ENCODE measurements at regions not wholly inside any gene's neighbourhood (a gene's known extent, or its start where the extent isn't known, plus 50 kb on each side); places are given as distances from the start of the nearest gene placed in this dataset.

GRCh38 chr15:94587113-94587512 lies 355.8 kb downstream of the MCTP2 start:
- H3K4me2 ChIP-seq (ENCODE audit: extremely low read depth, insufficient read depth, low read length), result no peak overlapping the region
- no peaks in the 10 kb centered on the region for H4K20me1 ChIP-seq (ENCODE audit: control insufficient read depth, extremely low read depth, insufficient read depth, low read length)
- no peak overlapping the region for H3K27ac ChIP-seq (ENCODE audit: insufficient read depth, low read length)
- no peak overlapping the region for H2AFZ ChIP-seq (ENCODE audit: low read length)
- no peak overlapping the region for H3K9ac ChIP-seq (ENCODE audit: insufficient read depth, low read length)
- no peak for DNase-seq (ENCODE audit: low read depth in 2 of 2)
- H3K36me3 ChIP-seq (ENCODE audit: control insufficient read depth, insufficient read depth, low read length), result no peaks in the 10 kb centered on the region
- TF ChIP-seq CTCF (conservative IDR thresholded peaks at IDR 0.05 in 1 of 2, IDR thresholded peaks at IDR 0.05 in 1 of 2; ENCODE audit: low read depth in 1 of 2, low read length in 2 of 2), result no peak
- no peak for TF ChIP-seq EZH2 (IDR thresholded peaks at IDR 0.05; ENCODE audit: low read length, missing control alignments)
- no peaks in the 10 kb centered on the region for H3K4me1 ChIP-seq (ENCODE audit: control insufficient read depth, extremely low read depth, insufficient read depth, low read length)
- H3K27me3 ChIP-seq (ENCODE audit: control insufficient read depth, insufficient read depth, low read length), result no peaks in the 10 kb centered on the region
- H3K4me3 ChIP-seq (replicated peaks in 1 of 4; ENCODE audit: control extremely low read depth in 1 of 4, insufficient read depth in 1 of 4, low read depth in 3 of 4, low read length in 4 of 4), result no peak overlapping the region
- H3K9me3 ChIP-seq (ENCODE audit: control insufficient read depth, insufficient read depth, low read depth, low read length), result no peaks in the 10 kb centered on the region
- no peaks in the 10 kb centered on the region for H3K79me2 ChIP-seq (ENCODE audit: control insufficient read depth, insufficient read depth, low read length)

DNA sequence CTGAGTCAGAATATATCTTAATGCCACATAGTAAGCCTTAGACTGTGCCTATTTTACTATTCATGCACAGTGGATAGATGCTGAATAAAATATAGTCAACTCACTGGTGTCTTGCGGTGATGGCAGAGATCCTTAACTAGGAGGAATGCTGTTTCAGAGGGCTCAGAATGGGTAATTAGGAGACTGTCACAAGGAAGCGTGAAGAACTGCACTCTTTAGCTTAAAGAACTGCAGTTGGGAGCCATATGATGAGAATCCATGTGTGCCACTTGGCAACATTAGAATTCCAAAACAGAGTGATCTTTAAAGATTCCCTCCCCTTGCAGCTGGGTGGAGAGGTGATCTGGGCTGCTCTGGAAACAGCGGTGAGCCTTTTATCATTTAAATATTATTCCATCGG lies 357.6 kb downstream of the MCTP2 start:
- H3K27ac ChIP-seq (ENCODE audit: insufficient read depth, low read length), result no peak overlapping the region
- no peaks in the 10 kb centered on the region for H3K4me1 ChIP-seq (ENCODE audit: control insufficient read depth, extremely low read depth, insufficient read depth, low read length)
- H4K20me1 ChIP-seq (ENCODE audit: control insufficient read depth, extremely low read depth, insufficient read depth, low read length), result no peaks in the 10 kb centered on the region
- no peak overlapping the region for H3K9ac ChIP-seq (ENCODE audit: insufficient read depth, low read length)
- no peaks in the 10 kb centered on the region for H3K9me3 ChIP-seq (ENCODE audit: control insufficient read depth, insufficient read depth, low read depth, low read length)
- H2AFZ ChIP-seq (ENCODE audit: low read length), result no peak overlapping the region
- H3K27me3 ChIP-seq (ENCODE audit: control insufficient read depth, insufficient read depth, low read length), result no peaks in the 10 kb centered on the region
- H3K4me3 ChIP-seq (replicated peaks in 1 of 4; ENCODE audit: control extremely low read depth in 1 of 4, insufficient read depth in 1 of 4, low read depth in 3 of 4, low read length in 4 of 4), result no peak overlapping the region
- no peak overlapping the region for H3K4me2 ChIP-seq (ENCODE audit: extremely low read depth, insufficient read depth, low read length)
- H3K36me3 ChIP-seq (ENCODE audit: control insufficient read depth, insufficient read depth, low read length), result no peaks in the 10 kb centered on the region
- TF ChIP-seq CTCF (conservative IDR thresholded peaks at IDR 0.05 in 1 of 2, IDR thresholded peaks at IDR 0.05 in 1 of 2; ENCODE audit: low read depth in 1 of 2, low read length in 2 of 2) (no peak), EZH2 (IDR thresholded peaks at IDR 0.05; ENCODE audit: low read length, missing control alignments) (no peak)
- H3K79me2 ChIP-seq (ENCODE audit: control insufficient read depth, insufficient read depth, low read length), result no peaks in the 10 kb centered on the region
- no peak for DNase-seq (ENCODE audit: low read depth in 2 of 2)

- H3K27me3 ChIP-seq (ENCODE audit: control insufficient read depth, insufficient read depth, low read length), result no peaks in the 10 kb centered on the region
- H3K79me2 ChIP-seq (ENCODE audit: control insufficient read depth, insufficient read depth, low read length), result no peaks in the 10 kb centered on the region
- no peak overlapping the region for H2AFZ ChIP-seq (ENCODE audit: low read length)
- H3K4me1 ChIP-seq (ENCODE audit: control insufficient read depth, extremely low read depth, insufficient read depth, low read length), result no peaks in the 10 kb centered on the region
- TF ChIP-seq CTCF (conservative IDR thresholded peaks at IDR 0.05 in 1 of 2, IDR thresholded peaks at IDR 0.05 in 1 of 2; ENCODE audit: low read depth in 1 of 2, low read length in 2 of 2) (no peak), EZH2 (IDR thresholded peaks at IDR 0.05; ENCODE audit: low read length, missing control alignments) (no peak)
- DNase-seq (ENCODE audit: low read depth in 2 of 2), result no peak
- no peaks in the 10 kb centered on the region for H3K9me3 ChIP-seq (ENCODE audit: control insufficient read depth, insufficient read depth, low read depth, low read length)
- H3K9ac ChIP-seq (ENCODE audit: insufficient read depth, low read length), result no peak overlapping the region
- no peak overlapping the region for H3K4me2 ChIP-seq (ENCODE audit: extremely low read depth, insufficient read depth, low read length)
- no peaks in the 10 kb centered on the region for H3K36me3 ChIP-seq (ENCODE audit: control insufficient read depth, insufficient read depth, low read length)
- H4K20me1 ChIP-seq (ENCODE audit: control insufficient read depth, extremely low read depth, insufficient read depth, low read length), result no peaks in the 10 kb centered on the region
- H3K4me3 ChIP-seq (replicated peaks in 1 of 4; ENCODE audit: control extremely low read depth in 1 of 4, insufficient read depth in 1 of 4, low read depth in 3 of 4, low read length in 4 of 4), result no peak overlapping the region
- no peak overlapping the region for H3K27ac ChIP-seq (ENCODE audit: insufficient read depth, low read length)
Observed at GRCh38 chr15:94592495-94592894, 361.1 kb downstream of the MCTP2 start.

Data from fibroblast of lung (primary cell).